Caco-2 (cell line): ENCODE measurements at regions not wholly inside any gene's neighbourhood (a gene's known extent, or its start where the extent isn't known, plus 50 kb on each side); places are given as distances from the start of the nearest gene placed in this dataset.

Experiments used
- BruUV-seq: library from RNA; stranded (reverse); fragments of 400-500 nt; replicated peaks from 2 replicates; lab custom pipeline; 2021; lab: Mats Ljungman, UMichigan
- CTCF ChIA-PET: fragments of 300-600 bp; sonication (Branson Sonifier 250); formaldehyde crosslinking; loops from one replicate; lab custom pipeline; 2022; ENCODE audit warnings: antibody characterized with exemption; lab: Charles Lee
- POLR2A ChIA-PET: fragments of 300-600 bp; sonication (Branson Sonifier 250); formaldehyde crosslinking; loops from one replicate; lab custom pipeline; 2022; ENCODE audit warnings: antibody characterized with exemption; lab: Charles Lee
- DNase-seq, 2 experiments: peaks; one replicate each; pipeline versions ENCODE4 v3.0.0 to v3.0.0-alpha.2; 2020 to 2022
- H3K27me3 ChIP-seq: replicated peaks from 2 replicates; pipeline ENCODE4 v1.6.0; 2011; ENCODE audit warnings: low read length; ENCODE audit not compliant: control insufficient read depth, insufficient read depth
- H3K36me3 ChIP-seq: 2 replicates; pipeline ENCODE4 v1.5.1; 2011; ENCODE audit warnings: low read length; ENCODE audit not compliant: control insufficient read depth, insufficient read depth
- H3K4me1 ChIP-seq: fragments of 250-450 bp; sonication (Bioruptor Pico); 2 replicates; pipeline ENCODE4 v1.5.1; 2020; ENCODE audit warnings: mild to moderate bottlenecking
- H3K4me3 ChIP-seq: 2 replicates; pipeline ENCODE4 v1.5.1; 2011; ENCODE audit warnings: low read depth, mild to moderate bottlenecking, control low read depth, low read length
- H3K9me3 ChIP-seq: fragments of 250-450 bp; sonication (Bioruptor Pico); 2 replicates; pipeline ENCODE4 v1.5.1; 2020; ENCODE audit warnings: mild to moderate bottlenecking, moderate library complexity
- H3K27ac Mint-ChIP-seq: one replicate; pipeline ENCODE4 v1.8.0; 2022; ENCODE audit warnings: mixed read lengths; ENCODE audit not compliant: unreplicated experiment
- H3K27me3 Mint-ChIP-seq: one replicate; pipeline ENCODE4 v1.8.0; 2022; ENCODE audit warnings: mixed read lengths; ENCODE audit not compliant: insufficient read depth, unreplicated experiment
- H3K36me3 Mint-ChIP-seq: one replicate; pipeline ENCODE4 v1.8.0; 2022; ENCODE audit warnings: mild to moderate bottlenecking, mixed read lengths; ENCODE audit not compliant: insufficient read depth, unreplicated experiment
- H3K4me1 Mint-ChIP-seq: one replicate; pipeline ENCODE4 v1.8.0; 2022; ENCODE audit warnings: low read depth, mixed read lengths; ENCODE audit not compliant: unreplicated experiment
- H3K4me3 Mint-ChIP-seq: one replicate; pipeline ENCODE4 v1.8.0; 2022; ENCODE audit warnings: mild to moderate bottlenecking, moderate library complexity, mixed read lengths; ENCODE audit not compliant: unreplicated experiment
- H3K9me3 Mint-ChIP-seq: one replicate; pipeline ENCODE4 v1.8.0; 2022; ENCODE audit warnings: mixed read lengths; ENCODE audit not compliant: unreplicated experiment
- CTCF ChIP-seq, 2 experiments: fragments of 200-600 bp in 1 of 2; IDR thresholded peaks; 1 replicate in 1 of 2; 2 replicates in 1 of 2; pipeline versions ENCODE4 v1.5.1 to v1.8.0; 2011 to 2022; ENCODE audit warnings: antibody characterized with exemption in 1 of 2, control low read depth in 1 of 2, inconsistent platforms in 1 of 2, low read depth in 1 of 2, low read length in 1 of 2, mild to moderate bottlenecking in 1 of 2, moderate library complexity in 1 of 2; ENCODE audit not compliant: insufficient read depth in 1 of 2, severe bottlenecking in 1 of 2, unreplicated experiment in 1 of 2
- intact Hi-C: fragments of 100-400 bp; cut with micrococcal nuclease; formaldehyde crosslinking; loops from one replicate; pipeline ENCODE4 v1.10.0; 2022; ENCODE audit not compliant: unreplicated experiment

- Mint-ChIP-seq H3K4me3 (no peak overlapping the region), H3K27ac (no peak overlapping the region), H3K9me3 (no peaks in the 10 kb centered on the region), H3K27me3 (peaks cover 17% of the 10 kb centered on the region), H3K4me1 (no peaks in the 10 kb centered on the region), H3K36me3 (no peaks in the 10 kb centered on the region)
- no peaks in the 10 kb centered on the region for H3K27me3 ChIP-seq
- ChIA-PET POLR2A (no interaction called here), CTCF (no interaction called here)
- no peak overlapping the region for H3K4me3 ChIP-seq
- TF ChIP-seq CTCF (IDR thresholded peaks at IDR 0.05; ENCODE audit: insufficient read depth in 1 of 2, low read depth in 1 of 2, low read length in 1 of 2, severe bottlenecking in 1 of 2, unreplicated experiment in 1 of 2) = no peak
- no peaks in the 10 kb centered on the region for H3K36me3 ChIP-seq
- BruUV-seq = no TSS peak
- intact Hi-C loops = no loop called here
- DNase-seq = peak in 1 of 2 experiments; percentile 15
- H3K4me1 ChIP-seq = no peaks in the 10 kb centered on the region
- H3K9me3 ChIP-seq = no peaks in the 10 kb centered on the region
Measured at GRCh38 chr5:133704411-133704810, 92.1 kb upstream of the FSTL4 start.

DNA sequence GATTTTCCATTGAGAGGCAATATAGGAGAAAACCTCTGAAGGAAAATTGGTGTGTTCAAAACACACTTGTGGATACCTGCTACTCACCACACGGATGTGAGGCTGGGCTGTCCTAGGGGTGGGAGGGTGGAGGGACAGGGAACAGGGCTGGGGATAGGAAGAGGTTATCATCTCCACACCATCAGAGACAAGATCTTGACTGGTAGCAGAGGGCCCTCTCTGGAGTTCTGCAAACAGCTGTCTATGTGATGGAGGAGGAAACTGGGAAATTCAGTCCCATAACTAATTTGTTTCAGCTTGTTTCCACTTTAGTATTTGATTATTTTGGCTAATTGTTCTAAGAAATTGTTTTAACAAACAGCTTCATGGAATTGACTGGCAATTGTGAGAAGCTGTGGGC is 91.6 kb upstream of the FSTL4 start:
- ChIA-PET CTCF (interaction anchor here (0.7 kb wide), 1 partner anchor 216 kb away, joined by 5 read pairs; no protein-coding TSS in a partner anchor), POLR2A (no interaction called here)
- Histone ChIP-seq H3K36me3 (no peaks in the 10 kb centered on the region), H3K27me3 (no peaks in the 10 kb centered on the region), H3K4me3 (no peak overlapping the region), H3K9me3 (no peaks in the 10 kb centered on the region), H3K4me1 (no peaks in the 10 kb centered on the region)
- no peak for TF ChIP-seq CTCF (IDR thresholded peaks at IDR 0.05; ENCODE audit: insufficient read depth in 1 of 2, low read depth in 1 of 2, low read length in 1 of 2, severe bottlenecking in 1 of 2, unreplicated experiment in 1 of 2)
- intact Hi-C loops = no loop called here
- peaks cover 17% of the 10 kb centered on the region for H3K27me3 Mint-ChIP-seq
- H3K9me3 Mint-ChIP-seq = no peaks in the 10 kb centered on the region
- H3K27ac Mint-ChIP-seq = no peak overlapping the region
- DNase-seq = no peak
- no TSS peak for BruUV-seq
- no peak overlapping the region for H3K4me3 Mint-ChIP-seq
- no peaks in the 10 kb centered on the region for H3K4me1 Mint-ChIP-seq
- H3K36me3 Mint-ChIP-seq = no peaks in the 10 kb centered on the region

DNA sequence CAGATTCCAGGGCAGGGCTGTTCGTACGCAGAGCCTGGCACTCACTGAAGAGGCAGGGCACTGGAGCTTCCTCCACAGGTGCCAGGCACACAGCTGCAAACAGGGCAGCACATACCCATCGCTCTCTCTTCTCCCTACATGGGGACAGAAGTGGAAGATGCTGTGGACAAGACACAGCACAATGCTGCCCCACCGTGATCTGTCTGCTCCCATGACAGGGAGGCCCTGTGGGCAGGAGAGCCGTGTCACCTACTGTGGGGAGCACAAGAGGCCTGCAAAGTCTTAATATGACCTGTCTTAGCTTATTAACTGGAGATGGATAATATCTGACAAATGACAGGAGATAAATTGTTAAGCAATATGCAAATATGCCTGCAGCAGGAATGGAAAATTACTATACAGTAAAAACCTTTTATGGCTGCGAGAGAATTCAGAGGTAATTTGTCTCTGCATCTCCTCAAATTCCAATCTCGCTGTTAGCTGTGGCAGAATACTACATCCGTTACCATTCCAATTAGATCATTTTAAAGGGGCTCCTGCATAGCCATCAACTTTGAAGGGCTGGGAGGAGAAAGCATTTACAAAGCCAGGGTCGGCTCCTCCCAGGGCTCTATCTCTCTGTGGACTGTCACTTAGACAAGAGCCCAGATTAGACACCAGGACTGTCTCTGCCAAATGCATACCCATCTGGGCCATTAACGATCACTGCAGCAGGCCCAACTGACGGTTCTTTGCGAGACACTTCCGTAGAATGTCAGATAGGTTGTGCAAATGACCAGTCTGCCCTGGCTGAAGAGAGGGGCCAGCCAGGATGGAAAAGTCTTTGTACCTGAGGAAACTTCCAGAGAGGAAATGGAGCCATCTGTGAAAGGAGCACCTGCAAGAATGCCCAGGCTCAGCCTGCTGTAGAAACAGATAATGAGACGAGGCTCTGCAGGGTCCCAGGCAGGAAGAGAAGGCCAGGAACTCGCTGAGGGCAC is 90.7 kb upstream of the FSTL4 start:
- H3K27me3 ChIP-seq = no peaks in the 10 kb centered on the region
- Mint-ChIP-seq H3K27ac (no peak overlapping the region), H3K36me3 (no peaks in the 10 kb centered on the region), H3K4me1 (no peaks in the 10 kb centered on the region), H3K27me3 (peaks cover 17% of the 10 kb centered on the region), H3K9me3 (no peaks in the 10 kb centered on the region), H3K4me3 (no peak overlapping the region)
- intact Hi-C loops = no loop called here
- ChIA-PET POLR2A (no interaction called here), CTCF (interaction anchor here (0.7 kb wide), 1 partner anchor 215 kb away, joined by 5 read pairs; no protein-coding TSS in a partner anchor)
- no peaks in the 10 kb centered on the region for H3K4me1 ChIP-seq
- peak in 1 of 2 experiments; percentile 12 for DNase-seq
- no peaks in the 10 kb centered on the region for H3K9me3 ChIP-seq
- TF ChIP-seq CTCF (IDR thresholded peaks at IDR 0.05; ENCODE audit: insufficient read depth in 1 of 2, low read depth in 1 of 2, low read length in 1 of 2, severe bottlenecking in 1 of 2, unreplicated experiment in 1 of 2) = no peak
- no TSS peak for BruUV-seq
- H3K36me3 ChIP-seq = no peaks in the 10 kb centered on the region
- H3K4me3 ChIP-seq = no peak overlapping the region
